ENCODE measurements at regions not wholly inside any gene's neighbourhood (a gene's known extent, or its start where the extent isn't known, plus 50 kb on each side); places are given as distances from the start of the nearest gene placed in this dataset.

DNA sequence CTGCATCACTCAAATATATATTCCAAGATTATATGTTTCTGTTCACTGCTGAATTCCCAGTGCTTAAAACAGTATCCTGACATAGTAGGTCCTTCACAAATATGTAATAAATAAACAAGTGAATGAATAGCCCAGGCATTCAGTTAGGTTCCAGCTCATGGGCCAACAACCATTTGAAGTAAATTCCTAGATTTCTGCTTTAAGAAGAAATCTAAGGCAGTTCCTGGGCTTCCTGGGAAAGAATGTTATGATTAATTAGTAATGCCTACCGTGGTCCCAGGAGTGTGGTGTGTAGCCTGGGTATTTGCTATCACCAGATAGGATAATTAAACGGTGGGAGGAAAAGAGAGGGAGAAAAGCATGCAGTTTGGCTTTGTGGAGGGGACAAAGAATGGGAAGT is 576.8 kb downstream of the SOX6 start:
- no peak for DNase-seq

DNA sequence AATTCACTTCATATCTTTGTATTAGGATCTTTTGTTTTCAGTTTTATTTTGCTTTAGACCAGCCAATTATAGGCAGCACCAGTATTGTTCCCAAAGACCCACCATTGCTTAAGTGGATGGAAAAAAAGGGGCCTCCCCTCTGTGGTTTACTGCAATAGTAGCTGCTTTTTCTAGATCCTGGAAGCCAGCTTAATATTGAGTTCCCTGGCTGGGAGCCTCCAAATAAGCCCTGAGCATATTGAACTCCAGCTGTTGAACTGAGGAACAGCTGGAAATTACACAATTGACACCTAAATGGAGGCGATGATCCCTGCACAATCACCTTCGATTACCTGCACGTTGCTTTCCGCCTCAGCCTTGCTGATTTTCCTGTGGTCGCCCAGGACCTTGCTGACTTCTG is 576.0 kb downstream of the SOX6 start:
- no peak for DNase-seq

DNA sequence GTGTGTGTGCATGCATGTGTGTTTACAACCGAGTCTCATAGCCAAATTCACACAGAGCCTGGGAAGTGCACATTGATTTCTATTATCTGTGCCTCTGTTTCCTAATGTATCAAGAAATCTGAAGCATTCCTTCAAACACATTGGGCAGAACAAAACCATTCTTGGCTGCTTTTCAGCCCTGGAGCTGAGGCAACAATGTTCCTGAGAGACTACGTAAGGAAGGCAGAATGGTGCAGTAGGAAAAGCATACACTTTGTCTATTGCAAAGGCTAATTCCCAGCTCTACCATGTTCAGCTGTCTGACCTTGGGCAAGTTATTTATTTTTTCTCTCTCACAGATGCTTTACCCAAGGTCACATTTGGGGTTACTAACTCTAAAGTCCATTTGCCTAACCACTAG is 575.5 kb downstream of the SOX6 start:
- no peak for DNase-seq

DNA sequence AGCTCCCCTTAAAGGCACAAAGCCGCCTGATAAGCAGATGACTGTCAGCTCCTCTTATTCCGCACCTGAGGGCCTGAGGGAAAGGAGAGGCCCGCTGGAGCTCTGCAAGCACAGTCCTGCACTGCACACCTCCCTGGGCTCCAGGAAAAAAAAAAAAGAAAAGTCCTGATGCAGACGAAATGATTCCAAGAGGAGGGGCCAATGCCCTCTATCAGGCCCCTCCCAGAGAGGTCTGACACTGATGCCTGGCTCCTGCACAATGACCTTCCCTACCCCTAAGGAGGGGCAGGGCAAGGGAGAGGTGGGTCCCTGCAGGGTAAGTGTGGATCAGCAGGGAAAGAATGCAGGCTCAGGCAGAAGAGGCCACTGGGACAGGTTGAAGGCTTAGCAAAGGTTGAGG is 572.7 kb downstream of the SOX6 start:
- DNase-seq = no peak

DNA sequence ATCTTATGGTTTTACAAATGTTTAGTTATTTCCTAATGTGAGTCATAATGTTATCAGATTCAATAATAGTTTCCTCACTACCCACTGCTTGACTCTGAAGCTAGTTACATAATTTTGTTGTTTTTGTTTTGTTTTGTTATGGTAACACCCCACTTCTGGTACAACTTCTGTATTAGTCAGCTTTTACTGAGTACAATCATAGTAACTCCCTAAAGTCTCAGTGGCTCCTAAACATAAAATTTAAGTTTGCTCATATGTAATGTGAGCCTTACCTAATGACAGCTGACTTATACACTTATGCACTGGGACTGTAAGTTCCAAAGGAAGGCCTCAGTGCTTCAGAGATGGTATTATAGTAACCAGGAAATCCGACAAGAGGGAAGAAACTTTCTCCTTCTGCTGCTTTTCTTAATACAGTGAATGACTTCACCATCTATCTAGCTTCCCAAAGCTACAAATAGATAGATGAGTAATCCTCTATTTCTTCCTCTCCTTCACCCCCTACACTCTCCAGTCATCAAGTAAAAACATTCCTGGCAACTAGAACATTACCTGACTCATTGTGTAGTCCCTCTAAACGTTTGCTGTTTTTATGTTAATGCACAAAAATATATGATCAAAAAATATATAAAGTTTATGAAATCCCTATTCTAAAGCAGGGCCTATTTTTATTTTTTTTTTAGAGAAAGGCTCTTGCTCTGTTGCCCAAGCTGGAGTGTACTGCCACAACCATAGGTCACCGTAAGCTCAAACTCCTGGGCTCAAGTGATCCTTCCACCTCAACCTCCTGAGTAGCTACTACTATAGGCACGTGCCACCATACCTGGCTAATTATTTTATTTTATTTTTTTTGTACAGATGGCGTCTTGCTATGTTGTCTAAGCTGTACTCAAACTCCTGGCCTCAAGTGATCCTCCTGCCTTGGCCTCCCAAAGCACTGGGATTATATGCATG is 563.0 kb downstream of the SOX6 start:
- no peak for DNase-seq

DNA sequence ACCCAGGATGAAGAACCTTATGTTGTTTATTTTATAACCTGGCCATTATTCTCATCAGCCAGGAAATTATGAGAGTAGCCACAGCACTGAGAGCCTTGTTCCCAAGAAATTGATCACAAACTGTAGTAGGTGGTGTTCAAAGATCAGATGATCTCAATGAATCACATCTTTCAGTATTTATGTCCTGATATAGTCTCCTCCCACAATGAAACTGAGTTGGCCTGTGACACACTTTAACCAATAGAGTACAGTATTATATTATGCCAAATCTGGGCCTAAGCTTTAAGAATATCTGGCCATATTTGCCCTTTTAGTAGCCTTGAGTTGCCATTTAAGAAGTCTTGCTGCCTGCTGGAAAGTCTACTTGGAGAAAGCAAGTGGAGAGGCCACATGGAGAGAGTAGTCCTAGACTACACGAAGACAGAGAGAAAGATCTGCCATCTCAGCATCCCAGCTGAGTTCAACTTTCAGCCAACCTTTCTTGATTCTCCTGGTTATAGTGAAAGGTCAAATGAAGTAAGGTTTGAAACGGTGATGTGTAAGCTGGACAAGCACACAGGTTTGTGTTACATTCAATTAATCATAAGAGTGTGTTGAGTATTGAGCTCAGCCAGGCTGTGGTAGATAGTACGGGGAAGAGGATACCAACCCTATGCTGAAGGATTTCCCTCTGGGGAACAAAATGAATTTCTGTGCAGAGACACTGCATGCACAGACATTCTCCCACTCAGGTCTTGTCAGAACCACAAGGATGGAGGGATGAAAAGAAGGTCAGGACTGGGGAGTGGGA is 561.8 kb downstream of the SOX6 start:
- no peak for DNase-seq

DNA sequence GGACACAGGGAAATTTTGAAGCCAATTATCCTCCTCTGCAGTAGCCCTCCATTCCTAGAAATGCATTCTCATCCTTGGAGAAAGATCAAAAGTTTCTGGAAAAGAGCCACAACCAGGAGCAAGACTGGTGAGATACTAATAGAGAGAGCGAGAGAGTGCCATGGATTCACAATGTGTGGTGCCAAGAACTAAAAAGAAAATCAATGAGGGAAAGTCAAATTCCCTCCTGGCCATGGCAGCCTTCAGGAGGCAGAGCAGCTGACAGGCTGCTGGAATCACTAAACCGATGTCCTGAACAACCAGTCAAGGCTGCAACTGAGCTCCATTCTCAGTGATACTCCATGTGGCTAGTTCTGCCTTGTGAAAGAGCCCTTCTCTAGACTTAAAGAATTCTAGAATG is 561.0 kb downstream of the SOX6 start:
- no peak for DNase-seq

DNA sequence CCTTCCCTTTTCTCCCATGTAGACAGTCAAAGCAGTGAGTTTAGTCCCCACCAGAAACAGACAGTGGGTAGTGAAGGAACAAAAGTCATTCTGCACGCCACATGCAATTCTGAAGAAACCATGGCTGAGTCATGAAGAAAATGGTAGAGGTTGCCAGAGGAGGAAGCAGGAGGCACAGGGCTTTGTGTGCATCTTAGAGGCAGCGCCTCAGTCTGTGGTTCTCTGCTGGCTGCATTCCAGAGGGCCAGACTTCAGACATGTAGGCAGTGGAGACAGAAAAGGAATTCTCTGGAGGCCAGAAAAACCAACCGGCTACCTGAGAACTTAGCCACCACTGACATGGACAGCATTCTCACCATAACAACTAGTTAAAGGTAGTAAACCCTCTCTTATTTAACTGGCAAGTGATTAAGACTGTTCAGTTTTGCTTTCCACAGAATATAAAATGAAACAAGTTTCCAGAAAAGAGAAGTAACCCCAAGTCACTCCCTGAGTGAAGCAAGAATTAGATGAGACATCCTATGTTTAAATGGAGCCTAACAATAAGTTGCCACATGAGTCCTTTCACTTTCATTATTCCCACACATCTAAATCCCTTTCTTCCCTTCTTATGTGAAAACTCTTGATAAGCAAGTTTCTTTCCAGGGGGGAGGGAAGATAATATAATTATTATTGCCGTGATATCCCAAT is 556.1 kb downstream of the SOX6 start:
- no peak for DNase-seq

DNA sequence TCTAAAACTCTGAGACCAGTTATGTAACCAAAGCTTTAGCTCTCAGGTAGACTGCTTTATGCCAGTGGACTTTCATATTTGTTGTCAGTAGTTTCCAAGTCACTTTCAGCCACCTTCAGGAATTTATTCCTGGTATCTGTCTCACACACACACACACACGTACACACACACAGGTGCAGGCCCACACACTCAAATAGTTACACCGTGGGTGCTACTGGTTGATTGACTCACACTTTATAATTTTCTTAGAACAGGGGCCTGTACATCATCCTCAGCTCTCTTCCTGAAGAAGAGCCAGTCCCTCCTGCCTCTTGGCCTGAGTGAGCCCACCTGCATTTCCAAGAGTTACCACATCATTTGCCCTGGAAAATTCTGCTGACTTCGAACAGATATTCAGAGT is 555.2 kb downstream of the SOX6 start:
- no peak for DNase-seq

DNA sequence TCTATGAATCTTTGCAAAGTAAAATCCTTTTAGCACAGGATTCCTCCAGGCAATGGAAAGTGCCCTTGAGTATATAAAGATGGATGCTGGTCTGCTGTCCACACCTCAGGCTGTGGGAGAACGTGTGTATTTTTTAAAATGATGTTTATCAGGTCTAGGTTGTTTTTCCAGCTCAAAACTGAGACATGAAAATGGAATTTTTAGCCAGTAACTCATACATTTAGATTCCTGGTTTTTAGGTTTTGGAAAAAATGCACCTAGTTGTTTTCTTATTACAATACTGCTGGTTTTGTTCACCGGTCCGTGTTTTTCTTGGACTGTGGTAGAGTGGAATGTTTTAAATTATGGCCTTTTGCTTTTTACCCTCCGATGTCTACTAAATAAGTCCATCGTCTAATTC is 554.7 kb downstream of the SOX6 start:
- DNase-seq = no peak

DNA sequence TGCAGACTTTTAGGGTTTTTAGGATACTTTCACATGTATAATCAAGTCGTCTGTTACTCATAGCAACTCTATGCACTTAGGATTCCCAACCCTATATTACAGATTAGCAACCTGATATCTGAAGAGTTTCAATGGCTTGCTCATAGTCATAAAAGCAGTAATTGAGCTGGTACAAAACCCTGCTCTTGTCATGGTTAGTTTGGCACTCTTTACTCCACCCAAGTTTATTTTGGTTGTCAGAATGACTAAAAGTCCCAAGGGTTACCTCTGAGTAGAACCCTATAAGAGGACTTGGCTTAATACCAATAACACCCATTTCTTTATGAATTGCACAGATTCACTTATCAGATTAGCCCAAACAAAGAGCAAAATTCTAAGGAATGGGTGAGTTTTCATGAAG is 550.6 kb downstream of the SOX6 start:
- DNase-seq = no peak

DNA sequence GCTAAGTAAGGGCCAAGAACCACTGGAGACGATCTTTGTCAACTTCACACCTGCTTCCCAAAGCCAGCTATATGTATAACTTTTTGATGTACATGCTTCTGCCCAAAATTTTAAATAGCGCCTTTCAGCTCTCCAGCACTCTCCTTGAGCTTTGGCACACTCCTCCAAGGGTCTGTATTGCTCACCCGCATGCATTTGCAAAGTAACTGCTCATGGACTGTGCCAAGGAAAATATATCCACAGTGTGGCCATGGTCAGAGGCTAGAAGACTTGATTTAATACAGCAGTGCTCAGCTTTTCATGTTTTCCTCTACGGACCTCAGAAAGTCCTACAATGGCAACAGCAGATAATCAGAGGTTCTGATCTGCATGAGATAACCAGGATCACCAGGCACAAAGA is 550.1 kb downstream of the SOX6 start:
- DNase-seq = no peak

DNA sequence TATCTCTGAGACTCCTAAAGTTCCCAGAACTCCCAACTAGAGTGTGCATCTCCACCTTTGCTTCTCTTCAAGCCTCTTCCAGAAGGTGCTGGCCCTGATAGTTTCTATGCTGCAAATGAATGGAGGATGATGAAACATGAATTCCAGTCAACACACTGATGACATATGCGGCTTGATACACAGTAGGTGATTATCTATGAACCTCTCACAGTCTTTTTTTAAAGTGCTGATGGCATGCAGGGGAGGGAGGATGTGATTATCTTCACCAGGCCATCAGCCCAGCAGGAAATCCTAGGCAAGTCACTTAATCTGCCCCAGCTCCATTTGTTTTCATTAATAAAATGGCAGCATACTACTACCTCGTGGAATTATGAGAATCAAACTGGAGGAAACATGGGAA is 548.5 kb downstream of the SOX6 start:
- DNase-seq = no peak

DNA sequence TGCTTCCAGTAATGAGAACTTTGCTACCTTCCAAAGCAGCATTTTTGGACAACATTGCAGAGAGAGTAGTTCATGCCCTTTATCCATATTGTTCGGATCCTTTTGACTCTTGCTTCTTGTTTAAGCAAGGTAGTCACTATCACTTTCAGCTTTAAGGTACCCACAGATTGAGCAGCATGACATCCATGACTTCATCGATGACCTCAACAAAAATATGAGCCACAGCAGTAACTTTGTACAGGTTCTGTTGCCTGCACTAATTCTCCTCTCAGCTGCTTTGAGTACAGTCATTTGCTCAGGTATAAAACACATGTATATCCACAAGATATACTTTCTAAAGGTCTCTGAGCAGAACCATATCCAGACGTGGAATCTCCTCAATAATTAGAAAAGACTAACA is 546.3 kb downstream of the SOX6 start:
- no peak for DNase-seq

DNA sequence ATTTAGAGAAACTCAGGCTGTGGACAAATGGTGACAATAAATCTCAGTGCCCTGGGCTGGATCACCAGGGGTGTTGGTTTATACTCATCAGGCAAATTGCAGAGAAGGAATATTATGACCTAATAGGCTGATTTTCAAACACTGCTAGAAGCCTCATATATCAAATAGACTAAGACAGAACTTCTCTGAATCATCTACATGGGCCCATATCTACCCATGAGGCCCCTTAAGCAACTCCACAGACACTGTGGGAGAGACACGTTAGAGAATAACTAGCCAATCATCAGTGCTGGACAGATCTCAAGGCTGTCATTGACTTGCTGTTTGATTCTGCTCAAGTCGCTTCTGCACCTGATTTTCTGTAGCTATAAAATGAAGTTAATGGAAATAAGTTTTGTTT is 545.8 kb downstream of the SOX6 start:
- no peak for DNase-seq

DNA sequence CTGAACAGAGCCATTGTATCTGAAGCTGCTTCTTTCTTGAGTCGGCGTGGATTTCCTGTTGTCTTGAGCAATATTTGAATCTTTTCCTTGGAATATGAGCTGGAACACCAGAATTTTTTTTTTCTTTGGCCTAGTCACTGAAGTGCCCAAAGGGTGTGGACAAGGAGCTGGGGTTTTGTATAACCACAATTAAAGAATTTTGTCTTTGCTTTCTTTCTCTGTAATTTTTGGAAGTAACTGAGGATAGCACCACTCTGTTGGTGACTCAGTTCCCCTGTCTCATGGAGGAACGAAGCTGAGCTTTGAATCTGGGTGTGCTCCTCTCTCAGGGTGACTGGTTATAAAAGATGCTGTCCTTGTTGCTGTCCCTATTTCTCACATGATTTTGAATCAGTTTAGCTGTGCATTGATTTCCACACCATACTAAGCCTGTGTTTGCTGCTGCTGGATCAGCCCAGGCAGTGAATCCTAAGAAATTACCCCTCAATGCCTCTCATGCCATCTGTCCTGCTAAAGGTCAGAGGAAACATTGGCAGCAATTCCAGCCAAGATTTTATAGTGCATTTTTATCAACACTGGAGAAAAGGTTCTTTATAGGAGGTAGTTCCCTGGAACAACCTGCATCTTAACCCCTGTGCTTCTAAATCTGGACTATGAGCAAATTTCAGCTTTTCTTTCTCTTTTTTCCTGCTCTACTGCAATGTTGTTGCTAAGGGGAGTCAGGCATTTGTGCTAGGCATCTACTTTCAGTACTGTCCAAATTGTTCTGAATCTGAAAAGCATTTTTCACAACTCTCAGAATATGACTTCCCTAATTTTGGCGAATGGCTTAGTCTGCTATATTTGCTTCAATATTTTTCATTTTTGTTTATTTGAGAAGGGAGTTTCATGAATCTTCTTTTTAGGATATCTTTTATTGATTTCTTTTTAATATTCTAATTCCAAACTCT is 540.8 kb downstream of the SOX6 start:
- no peak for DNase-seq

DNA sequence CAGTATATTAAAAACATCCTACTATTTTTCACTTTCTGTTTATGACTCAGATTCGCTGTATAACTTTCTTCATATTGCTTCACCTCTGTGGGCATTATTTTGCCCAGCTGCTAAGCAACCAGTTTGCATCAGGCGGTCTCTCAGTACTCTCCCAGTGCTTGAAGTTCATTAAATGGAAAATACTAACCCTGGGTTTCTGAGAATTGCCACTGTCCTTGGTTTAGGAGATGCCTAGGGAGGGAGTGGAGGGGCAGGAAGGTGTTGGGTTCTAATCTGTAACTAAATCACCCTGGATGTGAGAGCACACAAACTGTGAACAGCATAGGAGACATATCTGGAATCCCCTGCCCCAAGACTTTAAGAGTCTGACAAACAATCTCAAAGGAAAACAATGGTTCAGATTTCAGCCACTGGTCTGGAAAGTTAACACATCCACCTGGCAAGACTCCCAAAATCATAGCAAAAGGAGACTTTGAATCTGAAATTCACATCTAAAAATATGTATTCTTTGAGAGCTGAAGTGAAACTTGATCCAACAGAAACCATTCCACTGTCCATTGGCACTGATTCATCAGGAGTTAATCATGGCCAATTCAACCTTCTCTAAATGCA is 540.0 kb downstream of the SOX6 start:
- DNase-seq = no peak

DNA sequence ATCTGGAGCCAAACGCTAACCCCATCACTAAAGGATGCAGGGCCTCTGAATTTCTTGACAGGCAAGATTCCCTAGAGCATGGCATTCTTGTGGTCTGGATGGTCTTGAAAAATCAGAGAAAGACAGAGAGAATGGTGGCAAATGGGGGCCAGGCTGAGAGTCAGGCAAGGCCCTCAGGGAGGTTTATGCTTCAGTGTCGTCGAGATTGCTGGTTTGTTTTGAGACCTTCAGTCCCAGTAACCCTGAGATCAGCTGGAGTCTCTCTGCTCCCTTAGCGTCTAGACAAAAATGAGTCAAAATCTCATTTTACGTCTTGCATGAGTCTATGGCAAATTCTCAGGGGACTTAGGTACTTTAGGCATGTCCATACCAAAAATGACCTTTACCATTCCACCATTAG is 539.3 kb downstream of the SOX6 start:
- DNase-seq = no peak

DNA sequence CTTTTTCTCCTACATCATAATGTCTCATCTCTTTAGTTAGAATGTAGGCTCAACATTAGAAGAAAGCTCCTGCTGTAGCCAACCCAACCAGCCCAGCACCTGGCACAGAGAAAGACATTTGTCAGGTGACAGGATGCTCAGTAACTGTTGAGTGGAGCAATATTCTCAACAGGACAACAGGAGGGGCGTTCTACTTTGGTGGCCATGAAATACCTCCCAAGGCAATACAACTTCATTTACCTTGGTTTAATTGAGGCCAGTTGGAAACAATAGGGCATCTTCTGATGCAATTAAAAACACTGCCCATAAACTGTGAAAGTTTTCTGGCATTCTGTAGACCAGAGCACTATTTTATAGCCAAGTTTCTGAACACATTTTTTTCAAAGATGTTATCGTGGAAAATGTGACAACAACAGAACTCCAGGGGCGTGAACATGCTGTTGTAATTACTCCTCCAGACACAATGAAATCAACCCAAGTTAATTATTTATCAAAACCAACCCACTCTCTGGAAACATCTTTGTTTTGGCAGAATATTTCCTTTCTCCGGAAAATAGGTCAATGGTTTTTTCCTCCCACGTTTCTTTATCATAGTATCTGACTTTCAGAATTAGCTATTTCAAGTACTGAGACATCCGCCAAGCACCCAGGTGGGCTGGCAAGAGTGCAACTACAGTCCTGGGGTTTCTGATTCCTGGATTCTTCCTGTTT is 538.1 kb downstream of the SOX6 start:
- DNase-seq = no peak

DNA sequence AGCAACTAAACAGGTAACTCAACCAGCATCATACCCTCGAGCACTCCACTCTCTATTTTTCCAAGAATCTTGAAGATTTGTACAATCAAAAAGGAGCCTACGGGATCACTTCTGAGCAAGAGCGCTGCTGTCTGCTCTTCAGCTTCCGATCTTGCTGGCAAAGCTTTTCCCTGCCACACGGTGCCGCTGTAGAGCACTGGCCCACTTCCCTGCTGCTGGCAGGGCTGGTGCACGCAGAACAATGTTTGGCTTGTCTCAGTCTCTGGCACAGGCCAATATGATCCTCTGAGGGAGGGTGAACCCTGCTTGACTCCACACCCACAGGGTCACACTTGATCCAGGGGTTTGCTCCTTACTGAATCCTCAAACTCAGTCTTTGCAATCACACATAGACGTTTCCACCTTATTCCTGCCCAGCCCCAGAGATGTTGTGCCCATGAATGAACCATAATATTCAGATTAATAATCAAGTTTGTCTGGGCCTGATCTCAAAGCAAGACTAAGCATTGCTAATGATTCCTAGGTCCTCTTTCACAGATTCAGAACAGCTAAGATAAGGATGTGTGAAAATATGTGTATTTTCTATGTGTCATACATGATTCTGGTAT is 536.6 kb downstream of the SOX6 start:
- peak; percentile 1 for DNase-seq

DNA sequence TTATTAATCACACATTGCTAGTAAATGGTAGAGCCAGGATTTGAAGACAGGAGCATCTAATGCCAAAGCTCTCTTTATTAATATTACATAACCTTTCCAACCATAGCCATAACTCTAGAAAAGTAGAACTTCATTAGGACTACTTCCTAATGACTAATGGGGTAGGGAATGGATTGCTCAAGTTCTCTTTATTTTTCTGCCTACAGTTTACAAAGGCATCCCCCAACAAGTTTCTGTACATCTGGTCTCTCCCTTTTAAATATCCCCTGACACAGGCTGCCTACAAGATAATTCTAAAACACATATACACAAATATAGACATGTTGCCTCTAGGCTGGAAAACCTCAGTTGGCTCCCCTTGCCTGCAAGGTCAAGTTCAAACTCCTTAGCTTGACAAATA is 534.9 kb downstream of the SOX6 start:
- no peak for DNase-seq

Data from T-helper 9 cell (primary cell).